ENCODE measurements at regions not wholly inside any gene's neighbourhood (a gene's known extent, or its start where the extent isn't known, plus 50 kb on each side); places are given as distances from the start of the nearest gene placed in this dataset.

DNA sequence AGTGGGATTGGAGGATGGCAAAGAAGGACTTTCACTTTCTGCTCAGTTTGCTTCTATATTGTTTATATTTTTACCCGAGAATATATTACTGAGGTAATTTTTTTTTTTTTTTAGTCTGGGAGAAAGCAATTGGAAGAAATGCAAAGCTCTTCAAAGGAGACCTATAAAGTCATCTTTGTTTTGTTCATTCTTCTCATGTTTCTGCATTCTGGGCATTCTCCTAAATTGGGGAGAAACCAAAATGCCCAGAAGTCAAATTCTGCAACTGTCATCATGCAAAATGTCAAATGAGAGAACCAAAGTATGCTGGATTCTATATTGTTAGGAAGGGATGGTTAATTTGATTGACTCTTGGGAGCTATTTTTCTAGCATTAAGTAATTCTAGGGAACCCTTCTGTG lies 168.3 kb upstream of the TSC22D2 start:
- POLR2A ChIA-PET = no interaction called here
- CTCF ChIA-PET = interaction anchor here (0.8 to 6.7 kb wide), 20 partner anchors 10 to 303 kb away, joined by 3 to 68 read pairs (median 6); partner anchors contain the start of gene TSC22D2
- H3K4me3 Mint-ChIP-seq = no peak overlapping the region
- peaks cover 28% of the 10 kb centered on the region for H3K4me1 Mint-ChIP-seq
- H3K27me3 Mint-ChIP-seq (ENCODE audit: low read depth) = no peaks in the 10 kb centered on the region
- no peaks in the 10 kb centered on the region for H3K9me3 Mint-ChIP-seq
- H3K27ac Mint-ChIP-seq = no peak overlapping the region
- H3K36me3 Mint-ChIP-seq = no peaks in the 10 kb centered on the region
- DNase-seq (ENCODE audit: low spot score) = no peak
- no peak for ATAC-seq
- TF ChIP-seq, protein P1, sequence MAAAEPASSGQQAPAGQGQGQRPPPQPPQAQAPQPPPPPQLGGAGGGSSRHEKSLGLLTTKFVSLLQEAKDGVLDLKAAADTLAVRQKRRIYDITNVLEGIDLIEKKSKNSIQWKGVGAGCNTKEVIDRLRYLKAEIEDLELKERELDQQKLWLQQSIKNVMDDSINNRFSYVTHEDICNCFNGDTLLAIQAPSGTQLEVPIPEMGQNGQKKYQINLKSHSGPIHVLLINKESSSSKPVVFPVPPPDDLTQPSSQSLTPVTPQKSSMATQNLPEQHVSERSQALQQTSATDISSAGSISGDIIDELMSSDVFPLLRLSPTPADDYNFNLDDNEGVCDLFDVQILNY (CRISPR knock-in tag; IDR thresholded peaks at IDR 0.05) = no peak
- no peak for TF ChIP-seq CREB1 (CRISPR knock-in tag; IDR thresholded peaks at IDR 0.05)
- TF ChIP-seq, protein P2, sequence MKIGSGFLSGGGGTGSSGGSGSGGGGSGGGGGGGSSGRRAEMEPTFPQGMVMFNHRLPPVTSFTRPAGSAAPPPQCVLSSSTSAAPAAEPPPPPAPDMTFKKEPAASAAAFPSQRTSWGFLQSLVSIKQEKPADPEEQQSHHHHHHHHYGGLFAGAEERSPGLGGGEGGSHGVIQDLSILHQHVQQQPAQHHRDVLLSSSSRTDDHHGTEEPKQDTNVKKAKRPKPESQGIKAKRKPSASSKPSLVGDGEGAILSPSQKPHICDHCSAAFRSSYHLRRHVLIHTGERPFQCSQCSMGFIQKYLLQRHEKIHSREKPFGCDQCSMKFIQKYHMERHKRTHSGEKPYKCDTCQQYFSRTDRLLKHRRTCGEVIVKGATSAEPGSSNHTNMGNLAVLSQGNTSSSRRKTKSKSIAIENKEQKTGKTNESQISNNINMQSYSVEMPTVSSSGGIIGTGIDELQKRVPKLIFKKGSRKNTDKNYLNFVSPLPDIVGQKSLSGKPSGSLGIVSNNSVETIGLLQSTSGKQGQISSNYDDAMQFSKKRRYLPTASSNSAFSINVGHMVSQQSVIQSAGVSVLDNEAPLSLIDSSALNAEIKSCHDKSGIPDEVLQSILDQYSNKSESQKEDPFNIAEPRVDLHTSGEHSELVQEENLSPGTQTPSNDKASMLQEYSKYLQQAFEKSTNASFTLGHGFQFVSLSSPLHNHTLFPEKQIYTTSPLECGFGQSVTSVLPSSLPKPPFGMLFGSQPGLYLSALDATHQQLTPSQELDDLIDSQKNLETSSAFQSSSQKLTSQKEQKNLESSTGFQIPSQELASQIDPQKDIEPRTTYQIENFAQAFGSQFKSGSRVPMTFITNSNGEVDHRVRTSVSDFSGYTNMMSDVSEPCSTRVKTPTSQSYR (CRISPR knock-in tag; IDR thresholded peaks at IDR 0.05) = no peak
- TF ChIP-seq, protein P3, sequence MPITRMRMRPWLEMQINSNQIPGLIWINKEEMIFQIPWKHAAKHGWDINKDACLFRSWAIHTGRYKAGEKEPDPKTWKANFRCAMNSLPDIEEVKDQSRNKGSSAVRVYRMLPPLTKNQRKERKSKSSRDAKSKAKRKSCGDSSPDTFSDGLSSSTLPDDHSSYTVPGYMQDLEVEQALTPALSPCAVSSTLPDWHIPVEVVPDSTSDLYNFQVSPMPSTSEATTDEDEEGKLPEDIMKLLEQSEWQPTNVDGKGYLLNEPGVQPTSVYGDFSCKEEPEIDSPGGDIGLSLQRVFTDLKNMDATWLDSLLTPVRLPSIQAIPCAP (CRISPR knock-in tag; IDR thresholded peaks at IDR 0.05) = no peak

DNA sequence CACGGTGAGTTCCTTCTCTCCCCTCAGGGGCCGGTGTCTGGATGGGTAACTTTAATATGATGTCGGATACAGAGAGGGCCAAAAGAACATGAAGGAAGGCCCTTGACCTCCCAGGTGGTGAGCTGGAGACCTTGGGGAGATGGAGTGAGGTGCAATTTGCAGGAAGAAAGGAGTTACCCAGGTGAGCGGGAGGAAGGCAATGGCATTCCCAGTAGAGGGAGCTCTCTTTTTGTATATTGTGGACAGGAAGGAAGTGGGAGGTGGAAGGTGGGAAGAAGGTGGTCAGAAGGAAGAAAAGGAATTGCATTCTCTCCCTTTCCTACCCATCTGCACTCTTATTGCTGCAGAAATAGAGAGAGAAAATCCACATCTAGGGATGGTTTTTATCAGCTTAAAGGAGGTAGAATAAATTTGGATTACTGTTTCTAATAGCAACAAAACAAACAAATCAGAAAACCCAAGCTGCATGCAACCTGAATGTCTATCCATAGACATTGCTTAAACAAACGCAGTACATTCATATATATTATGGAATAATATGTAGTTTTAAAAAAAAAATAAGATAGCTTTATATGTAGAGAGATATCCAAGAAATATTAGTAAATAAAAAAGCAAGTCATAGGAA lies 169.0 kb upstream of the TSC22D2 start:
- ATAC-seq (peak; percentile 92), DNase-seq (ENCODE audit: low spot score) (peak; percentile 44)
- peaks cover 28% of the 10 kb centered on the region for H3K4me1 Mint-ChIP-seq
- H3K4me3 Mint-ChIP-seq = no peak overlapping the region
- H3K9me3 Mint-ChIP-seq = no peaks in the 10 kb centered on the region
- no peaks in the 10 kb centered on the region for H3K27me3 Mint-ChIP-seq (ENCODE audit: low read depth)
- ChIA-PET POLR2A (interaction anchor here (1.1 kb wide), 1 partner anchor 169 kb away, joined by 3 read pairs; no protein-coding TSS in a partner anchor), CTCF (interaction anchor here (0.7 to 6.7 kb wide), 34 partner anchors 9 to 431 kb away, joined by 3 to 68 read pairs (median 5); partner anchors contain the start of genes SERP1 and TSC22D2)
- H3K27ac Mint-ChIP-seq = peak overlapping the region; percentile 79; the same call in 1 of the 2 replicates
- TF ChIP-seq ZNF317 (CRISPR knock-in tag; IDR thresholded peaks at IDR 0.05; ENCODE audit: borderline replicate concordance, low read depth) (peak; percentile 87), OVOL2 (CRISPR knock-in tag; IDR thresholded peaks at IDR 0.05; ENCODE audit: borderline replicate concordance) (no peak), ESRRA (CRISPR knock-in tag; IDR thresholded peaks at IDR 0.05; ENCODE audit: borderline replicate concordance) (no peak), TCF7 (CRISPR knock-in tag; IDR thresholded peaks at IDR 0.05; ENCODE audit: low read depth) (no peak), NR1H2 (CRISPR knock-in tag; IDR thresholded peaks at IDR 0.05) (no peak)
- TF ChIP-seq, protein P4, sequence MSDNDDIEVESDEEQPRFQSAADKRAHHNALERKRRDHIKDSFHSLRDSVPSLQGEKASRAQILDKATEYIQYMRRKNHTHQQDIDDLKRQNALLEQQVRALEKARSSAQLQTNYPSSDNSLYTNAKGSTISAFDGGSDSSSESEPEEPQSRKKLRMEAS (CRISPR knock-in tag; IDR thresholded peaks at IDR 0.05) = no peak
- TF ChIP-seq, protein P5, sequence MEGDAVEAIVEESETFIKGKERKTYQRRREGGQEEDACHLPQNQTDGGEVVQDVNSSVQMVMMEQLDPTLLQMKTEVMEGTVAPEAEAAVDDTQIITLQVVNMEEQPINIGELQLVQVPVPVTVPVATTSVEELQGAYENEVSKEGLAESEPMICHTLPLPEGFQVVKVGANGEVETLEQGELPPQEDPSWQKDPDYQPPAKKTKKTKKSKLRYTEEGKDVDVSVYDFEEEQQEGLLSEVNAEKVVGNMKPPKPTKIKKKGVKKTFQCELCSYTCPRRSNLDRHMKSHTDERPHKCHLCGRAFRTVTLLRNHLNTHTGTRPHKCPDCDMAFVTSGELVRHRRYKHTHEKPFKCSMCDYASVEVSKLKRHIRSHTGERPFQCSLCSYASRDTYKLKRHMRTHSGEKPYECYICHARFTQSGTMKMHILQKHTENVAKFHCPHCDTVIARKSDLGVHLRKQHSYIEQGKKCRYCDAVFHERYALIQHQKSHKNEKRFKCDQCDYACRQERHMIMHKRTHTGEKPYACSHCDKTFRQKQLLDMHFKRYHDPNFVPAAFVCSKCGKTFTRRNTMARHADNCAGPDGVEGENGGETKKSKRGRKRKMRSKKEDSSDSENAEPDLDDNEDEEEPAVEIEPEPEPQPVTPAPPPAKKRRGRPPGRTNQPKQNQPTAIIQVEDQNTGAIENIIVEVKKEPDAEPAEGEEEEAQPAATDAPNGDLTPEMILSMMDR (IDR thresholded peaks at IDR 0.05) = 0 out of 2 replicates have a peak, but pooled peaks have one; percentile 18
- TF ChIP-seq, protein P6, sequence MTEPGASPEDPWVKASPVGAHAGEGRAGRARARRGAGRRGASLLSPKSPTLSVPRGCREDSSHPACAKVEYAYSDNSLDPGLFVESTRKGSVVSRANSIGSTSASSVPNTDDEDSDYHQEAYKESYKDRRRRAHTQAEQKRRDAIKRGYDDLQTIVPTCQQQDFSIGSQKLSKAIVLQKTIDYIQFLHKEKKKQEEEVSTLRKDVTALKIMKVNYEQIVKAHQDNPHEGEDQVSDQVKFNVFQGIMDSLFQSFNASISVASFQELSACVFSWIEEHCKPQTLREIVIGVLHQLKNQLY (CRISPR knock-in tag; IDR thresholded peaks at IDR 0.05) = no peak
- TF ChIP-seq, protein P7, sequence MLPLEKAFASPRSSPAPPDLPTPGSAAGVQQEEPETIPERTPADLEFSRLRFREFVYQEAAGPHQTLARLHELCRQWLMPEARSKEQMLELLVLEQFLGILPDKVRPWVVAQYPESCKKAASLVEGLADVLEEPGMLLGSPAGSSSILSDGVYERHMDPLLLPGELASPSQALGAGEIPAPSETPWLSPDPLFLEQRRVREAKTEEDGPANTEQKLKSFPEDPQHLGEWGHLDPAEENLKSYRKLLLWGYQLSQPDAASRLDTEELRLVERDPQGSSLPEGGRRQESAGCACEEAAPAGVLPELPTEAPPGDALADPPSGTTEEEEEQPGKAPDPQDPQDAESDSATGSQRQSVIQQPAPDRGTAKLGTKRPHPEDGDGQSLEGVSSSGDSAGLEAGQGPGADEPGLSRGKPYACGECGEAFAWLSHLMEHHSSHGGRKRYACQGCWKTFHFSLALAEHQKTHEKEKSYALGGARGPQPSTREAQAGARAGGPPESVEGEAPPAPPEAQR (CRISPR knock-in tag; IDR thresholded peaks at IDR 0.05) = no peak
- TF ChIP-seq, protein P8, sequence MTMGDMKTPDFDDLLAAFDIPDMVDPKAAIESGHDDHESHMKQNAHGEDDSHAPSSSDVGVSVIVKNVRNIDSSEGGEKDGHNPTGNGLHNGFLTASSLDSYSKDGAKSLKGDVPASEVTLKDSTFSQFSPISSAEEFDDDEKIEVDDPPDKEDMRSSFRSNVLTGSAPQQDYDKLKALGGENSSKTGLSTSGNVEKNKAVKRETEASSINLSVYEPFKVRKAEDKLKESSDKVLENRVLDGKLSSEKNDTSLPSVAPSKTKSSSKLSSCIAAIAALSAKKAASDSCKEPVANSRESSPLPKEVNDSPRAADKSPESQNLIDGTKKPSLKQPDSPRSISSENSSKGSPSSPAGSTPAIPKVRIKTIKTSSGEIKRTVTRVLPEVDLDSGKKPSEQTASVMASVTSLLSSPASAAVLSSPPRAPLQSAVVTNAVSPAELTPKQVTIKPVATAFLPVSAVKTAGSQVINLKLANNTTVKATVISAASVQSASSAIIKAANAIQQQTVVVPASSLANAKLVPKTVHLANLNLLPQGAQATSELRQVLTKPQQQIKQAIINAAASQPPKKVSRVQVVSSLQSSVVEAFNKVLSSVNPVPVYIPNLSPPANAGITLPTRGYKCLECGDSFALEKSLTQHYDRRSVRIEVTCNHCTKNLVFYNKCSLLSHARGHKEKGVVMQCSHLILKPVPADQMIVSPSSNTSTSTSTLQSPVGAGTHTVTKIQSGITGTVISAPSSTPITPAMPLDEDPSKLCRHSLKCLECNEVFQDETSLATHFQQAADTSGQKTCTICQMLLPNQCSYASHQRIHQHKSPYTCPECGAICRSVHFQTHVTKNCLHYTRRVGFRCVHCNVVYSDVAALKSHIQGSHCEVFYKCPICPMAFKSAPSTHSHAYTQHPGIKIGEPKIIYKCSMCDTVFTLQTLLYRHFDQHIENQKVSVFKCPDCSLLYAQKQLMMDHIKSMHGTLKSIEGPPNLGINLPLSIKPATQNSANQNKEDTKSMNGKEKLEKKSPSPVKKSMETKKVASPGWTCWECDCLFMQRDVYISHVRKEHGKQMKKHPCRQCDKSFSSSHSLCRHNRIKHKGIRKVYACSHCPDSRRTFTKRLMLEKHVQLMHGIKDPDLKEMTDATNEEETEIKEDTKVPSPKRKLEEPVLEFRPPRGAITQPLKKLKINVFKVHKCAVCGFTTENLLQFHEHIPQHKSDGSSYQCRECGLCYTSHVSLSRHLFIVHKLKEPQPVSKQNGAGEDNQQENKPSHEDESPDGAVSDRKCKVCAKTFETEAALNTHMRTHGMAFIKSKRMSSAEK (CRISPR knock-in tag; IDR thresholded peaks at IDR 0.05; ENCODE audit: borderline replicate concordance) = no peak
- H3K36me3 Mint-ChIP-seq = no peaks in the 10 kb centered on the region
